CD4-positive, alpha-beta T cell treated with Interleukin-15 for 4 hours (primary cell): ENCODE measurements at regions not wholly inside any gene's neighbourhood (a gene's known extent, or its start where the extent isn't known, plus 50 kb on each side); places are given as distances from the start of the nearest gene placed in this dataset.
"Not testable (repeated sequence)": the region's sequence is repeated elsewhere in the genome, so short reads cannot be mapped to it uniquely, and the experiment has no call there.

Experiments
- DNase-seq: peaks from one replicate; pipeline ENCODE4 v3.0.0-alpha.2; 2020; ENCODE audit warnings: low spot score

- no peak for DNase-seq
These were observed 56.4 kb upstream of the RBMS1 start for GRCh38 chr2:160550048-160550447.

DNA sequence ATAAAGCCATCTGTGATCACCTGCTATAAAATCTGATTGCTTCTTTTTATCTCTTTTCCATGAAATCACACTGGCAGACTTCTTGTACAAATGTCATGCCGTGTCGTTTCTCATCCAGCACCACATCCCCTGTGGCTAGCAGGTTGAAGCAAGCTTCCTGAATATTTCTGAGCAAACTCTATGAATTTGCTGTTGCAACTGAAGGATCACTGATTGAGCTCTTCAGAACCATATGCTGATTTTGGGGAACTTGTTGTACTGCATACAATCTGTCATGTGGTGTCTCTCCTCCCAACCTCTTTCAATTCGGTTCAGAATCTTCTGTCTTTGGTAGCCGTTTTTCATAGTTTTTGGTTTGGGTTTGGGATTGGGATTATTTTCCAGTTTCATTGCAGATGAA lies 57.7 kb upstream of the RBMS1 start:
- no peak for DNase-seq

DNA sequence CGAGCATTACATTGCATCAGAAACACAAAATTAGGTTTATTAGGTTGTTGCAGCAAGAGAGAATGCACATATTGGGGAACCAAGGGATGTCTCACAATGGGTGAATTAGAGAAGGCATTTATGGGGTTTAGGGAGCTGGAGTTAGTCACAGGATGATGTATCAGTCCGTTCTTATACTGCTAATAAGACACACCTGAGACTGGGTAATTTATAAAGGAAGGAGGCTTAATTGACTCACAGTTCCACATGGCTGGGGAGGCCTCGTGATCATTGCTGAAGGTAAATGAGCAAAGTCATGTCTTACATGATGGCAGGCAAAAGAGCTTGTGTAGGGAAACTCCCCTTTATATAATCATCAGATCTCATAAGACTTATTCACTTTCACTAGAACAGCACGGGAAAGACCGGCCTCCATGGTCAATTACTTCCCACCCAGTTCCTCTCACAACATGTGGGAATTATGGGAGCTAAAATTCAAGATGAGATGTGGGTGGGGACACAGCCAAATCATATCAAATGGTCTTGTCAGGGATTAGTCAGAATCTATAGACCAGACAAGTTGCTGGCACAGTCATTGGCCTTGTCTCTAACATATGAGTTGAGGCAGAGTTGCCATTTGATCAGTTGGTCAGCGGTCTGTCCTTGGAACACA lies 61.9 kb upstream of the RBMS1 start:
- no peak for DNase-seq

DNA sequence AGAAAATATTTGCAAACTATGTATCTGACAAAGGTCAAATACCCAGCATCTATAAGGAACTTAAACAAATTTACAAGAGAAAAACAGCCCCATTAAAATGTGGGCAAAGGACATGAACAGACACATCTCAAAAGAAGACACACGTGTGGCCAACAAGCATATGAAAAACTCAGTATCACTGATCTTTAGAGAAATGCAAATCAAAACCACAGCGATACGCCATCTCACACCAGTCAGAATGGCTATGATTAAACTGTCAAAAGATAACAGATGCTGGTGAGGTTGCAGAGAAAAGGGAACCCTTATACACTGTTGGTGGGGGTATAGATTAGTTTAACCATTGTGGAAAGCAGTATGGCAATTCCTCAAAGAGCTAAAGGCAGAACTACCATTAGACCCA lies 64.3 kb upstream of the RBMS1 start:
- DNase-seq: no peak

DNA sequence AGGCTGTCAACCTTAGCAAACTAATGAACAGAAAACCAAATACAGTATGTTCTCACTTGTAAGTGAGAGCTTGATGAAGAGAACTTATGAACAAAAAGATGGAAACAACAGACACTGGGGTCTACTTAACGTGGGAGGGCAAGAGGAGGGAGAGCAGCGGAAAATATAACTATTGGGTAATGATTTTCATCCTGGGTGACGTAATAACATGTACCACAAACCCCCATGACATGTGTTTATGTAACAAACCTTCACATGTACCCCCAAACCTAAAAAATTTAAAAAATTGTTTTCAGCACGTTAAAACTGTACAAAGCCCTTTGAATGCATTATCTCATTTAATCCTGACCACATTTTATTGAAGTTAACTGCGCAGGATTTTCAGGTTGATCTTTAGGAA lies 64.9 kb upstream of the RBMS1 start:
- DNase-seq: no peak

- no peak for DNase-seq
These were observed 68.1 kb upstream of the RBMS1 start for GRCh38 chr2:160561551-160562295.

DNA sequence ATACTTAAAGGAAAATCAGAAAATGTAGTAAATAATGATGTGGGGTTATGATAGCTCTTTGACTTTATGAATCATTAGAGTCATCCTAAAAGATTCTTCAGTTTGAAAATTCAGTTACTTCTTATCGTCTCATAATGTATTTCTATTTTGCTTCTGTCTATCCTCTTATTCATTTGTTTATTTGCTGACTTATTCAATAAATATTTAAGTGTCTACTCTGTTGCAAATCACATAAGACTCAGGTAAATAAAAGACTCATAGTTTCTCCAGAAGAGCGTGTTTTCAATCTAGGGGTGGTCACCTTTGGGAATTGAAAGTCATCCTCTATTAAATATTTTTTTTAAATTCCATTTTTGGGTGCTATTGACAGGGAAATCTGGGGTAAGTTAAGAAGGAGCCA lies 69.1 kb upstream of the RBMS1 start:
- DNase-seq: no peak

- no peak for DNase-seq
These were observed 71.0 kb upstream of the RBMS1 start for GRCh38 chr2:160564591-160564990.

DNA sequence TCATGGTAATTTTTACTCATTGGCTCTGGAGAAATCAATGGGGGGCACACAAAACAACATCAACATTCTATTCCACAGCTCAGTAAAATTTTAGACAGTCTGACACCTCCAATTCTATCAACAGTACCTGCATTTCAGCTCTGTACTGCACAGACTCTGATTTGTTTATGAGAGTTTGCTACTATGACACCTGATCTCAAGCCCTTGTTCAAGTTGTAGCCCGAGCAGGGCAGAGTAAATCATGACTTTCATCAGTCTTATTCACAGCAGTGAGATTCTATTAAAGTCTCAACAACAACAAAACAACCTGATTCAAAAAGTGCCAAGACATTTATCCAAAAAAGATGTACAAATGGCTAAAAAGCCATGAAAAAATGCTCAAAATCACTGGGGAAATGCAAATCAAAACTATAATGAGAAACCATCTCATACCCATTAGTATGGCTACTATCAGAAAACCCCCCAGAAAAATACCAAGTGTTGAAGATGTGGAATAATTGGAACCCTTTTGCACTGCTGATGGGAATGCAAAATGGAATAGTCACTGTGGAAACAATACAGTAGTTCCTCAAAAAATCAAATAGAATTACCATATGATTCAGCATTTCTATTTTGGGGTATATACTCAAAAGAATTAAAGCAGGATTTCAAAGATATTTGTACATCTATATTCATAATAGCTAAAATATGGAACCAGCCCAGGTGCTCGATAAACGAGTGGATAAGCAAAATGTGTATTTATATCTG lies 71.7 kb upstream of the RBMS1 start:
- no peak for DNase-seq

GRCh38 chr2:160566717-160567116 lies 73.1 kb upstream of the RBMS1 start:
- DNase-seq: no peak

DNA sequence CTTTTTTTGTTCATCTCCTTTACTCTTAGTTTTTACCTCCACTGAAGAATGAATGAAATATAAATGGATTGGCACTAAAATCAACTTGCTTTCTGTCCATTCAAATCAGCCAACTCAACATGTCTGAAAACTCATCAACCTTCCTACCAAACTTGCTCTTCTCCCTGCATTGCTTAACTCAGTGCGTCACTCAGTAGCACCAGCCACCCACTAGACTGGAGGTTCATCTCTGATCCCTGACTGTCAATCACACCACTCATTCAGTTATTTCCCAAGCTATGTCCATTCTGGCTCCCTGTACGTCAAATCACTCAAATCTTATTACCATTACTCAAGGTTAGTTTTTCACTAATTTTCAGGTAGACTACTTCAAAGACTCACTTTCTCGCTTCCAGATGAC lies 75.2 kb upstream of the RBMS1 start:
- DNase-seq: no peak

- DNase-seq: no peak
These were observed 76.8 kb upstream of the RBMS1 start for GRCh38 chr2:160570376-160570775.

DNA sequence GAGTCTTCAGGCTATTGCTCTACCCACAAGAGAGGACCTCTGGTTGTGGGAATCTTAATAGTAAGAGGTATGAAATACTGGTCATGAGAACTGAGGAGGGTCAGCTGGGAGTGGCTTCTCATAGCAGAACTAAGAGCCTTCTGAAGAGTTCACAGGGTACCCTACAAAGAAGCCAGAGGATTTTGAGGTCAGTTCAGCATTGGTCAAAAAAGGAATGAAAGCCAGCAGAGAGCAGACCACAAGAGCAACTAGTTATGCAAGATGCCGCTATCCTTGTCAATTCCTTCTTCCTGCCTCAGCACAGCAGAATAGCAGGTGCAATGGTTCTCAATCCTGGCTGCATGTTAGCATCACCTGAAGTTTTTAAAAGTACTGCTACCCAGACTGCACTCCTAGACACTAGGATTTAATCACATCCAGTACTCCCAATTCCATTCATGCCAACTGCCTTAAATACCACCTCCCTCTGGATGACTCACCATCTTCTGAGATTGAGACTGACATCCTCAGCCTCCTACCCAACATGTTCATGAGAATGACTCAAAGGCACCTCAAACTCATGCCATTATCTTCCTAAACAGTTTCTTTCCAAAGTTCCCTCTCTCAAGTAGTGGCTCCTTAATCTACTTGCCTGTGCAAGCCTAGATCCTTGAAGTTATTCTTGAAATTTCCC lies 81.0 kb upstream of the RBMS1 start:
- no peak for DNase-seq

DNA sequence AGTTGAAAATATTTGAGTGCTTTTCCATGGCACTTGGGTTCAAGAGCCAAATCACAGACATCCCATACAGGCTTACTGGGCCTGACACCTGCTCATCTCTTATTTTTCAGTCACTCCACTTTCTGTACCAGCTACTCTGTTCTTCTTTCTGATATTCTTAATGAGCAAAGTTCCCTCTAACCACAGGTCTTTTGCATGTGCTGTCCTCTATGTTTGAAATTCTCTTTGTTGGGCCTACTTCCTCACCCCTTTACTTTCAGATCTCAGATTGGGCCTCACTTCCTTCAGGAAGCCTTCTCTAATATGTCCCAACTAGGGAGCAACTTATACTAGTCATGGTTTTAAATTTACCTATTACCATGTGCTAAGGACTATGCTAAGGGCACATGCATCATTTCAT lies 81.8 kb upstream of the RBMS1 start:
- no peak for DNase-seq

GRCh38 chr2:160576054-160576499 lies 82.5 kb upstream of the RBMS1 start:
- DNase-seq: no peak

DNA sequence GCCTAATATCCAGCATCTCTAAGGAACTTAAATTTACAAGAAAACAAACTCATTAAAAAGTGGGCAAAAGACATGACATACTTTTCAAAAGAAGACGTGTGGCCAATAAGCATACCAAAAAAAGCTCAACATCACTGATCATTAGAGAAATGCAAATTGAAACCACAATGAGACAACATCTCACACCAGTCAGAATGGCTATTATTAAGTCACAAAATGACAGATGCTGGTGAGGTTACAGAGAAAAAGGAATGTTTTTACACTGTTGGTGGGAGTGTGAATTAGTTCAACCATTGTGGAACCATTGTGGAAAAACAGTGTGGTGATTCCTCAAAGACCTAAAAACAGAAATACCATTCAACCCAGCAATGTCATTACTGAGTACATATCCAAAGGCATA lies 83.5 kb upstream of the RBMS1 start:
- not testable (repeated sequence) for DNase-seq

DNA sequence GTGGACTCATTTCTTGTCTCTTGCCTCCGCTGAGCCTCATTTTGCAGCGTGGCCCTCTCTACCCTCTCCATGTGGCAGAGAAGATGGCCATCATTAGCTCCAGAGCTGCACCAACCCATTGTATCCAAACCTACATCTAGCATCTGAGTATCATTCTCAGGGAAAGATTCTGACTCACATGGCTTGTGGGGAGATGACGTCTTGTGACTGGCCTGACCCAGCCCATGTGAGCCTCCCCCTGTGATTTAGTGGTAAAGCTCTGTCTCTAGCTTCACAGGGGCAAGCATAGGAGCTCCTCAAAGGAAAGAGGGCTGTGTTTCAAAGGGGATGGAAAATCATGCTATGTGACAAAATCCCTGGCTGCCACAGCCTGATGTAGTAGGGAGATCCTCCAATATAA lies 87.4 kb upstream of the RBMS1 start:
- no peak for DNase-seq

DNA sequence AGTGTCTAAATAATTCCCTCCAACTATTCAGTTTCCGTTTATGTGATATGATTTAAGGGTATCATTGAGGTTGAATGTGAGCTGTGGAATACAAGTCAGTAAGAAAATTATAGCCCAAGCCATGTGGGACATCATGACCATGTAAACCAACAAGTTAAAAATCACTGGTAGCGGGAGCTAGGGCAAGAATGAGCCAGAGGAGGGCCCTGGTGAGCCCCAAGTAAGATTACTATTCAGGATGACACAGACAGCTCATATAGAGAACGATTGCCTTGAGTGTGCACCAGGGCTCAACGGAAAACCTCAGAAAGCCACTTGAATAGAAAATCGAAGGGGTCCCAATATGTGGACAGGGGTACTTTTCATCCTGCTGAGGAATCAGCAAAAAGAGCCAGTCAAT lies 87.8 kb upstream of the RBMS1 start:
- DNase-seq: no peak

GRCh38 chr2:160582081-160582480 lies 88.5 kb upstream of the RBMS1 start:
- no peak for DNase-seq

DNA sequence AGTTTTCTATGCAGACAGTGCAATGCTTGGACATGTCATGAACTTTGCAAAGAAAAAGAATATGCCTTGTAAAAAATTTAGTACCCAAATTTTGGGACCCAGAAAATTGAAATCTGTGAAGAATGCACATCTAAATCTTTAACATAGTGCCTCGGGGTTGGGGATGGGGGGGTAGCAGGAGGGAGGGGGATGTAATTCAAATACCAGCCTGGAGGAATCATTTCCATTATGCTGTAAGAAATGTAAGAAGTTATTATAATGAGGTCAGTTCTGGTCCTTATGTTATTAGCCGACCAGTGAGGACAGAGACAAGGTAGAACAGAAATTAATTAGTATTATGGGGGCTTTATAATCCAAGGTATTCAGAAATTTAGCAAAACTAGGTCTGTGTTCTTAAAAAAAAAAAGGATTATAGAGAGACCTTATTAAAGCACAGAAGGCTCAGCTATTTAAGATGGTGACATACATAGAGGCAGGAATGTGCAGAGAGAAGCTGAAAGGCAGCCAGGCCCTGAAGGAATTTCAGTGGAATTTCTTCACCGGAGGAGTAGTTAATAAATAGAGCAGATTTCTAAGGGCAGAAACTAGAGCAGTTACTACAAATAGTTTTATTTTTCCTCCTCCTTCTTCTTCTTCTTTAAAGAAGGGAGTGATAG lies 89.0 kb upstream of the RBMS1 start:
- no peak for DNase-seq

GRCh38 chr2:160583146-160583535 lies 89.5 kb upstream of the RBMS1 start:
- DNase-seq: no peak
